Endothelial cell (in vitro differentiated cells): ENCODE measurements at regions not wholly inside any gene's neighbourhood (a gene's known extent, or its start where the extent isn't known, plus 50 kb on each side); places are given as distances from the start of the nearest gene placed in this dataset.

ENCODE experiments used
- DNase-seq: peaks from one replicate; pipeline ENCODE4 v3.0.0; 2021; ENCODE audit warnings: low spot score
- H3K27ac Mint-ChIP-seq: one replicate; pipeline ENCODE4 v1.8.0; 2021; ENCODE audit warnings: mixed read lengths, inconsistent platforms; ENCODE audit not compliant: unreplicated experiment
- H3K27me3 Mint-ChIP-seq: one replicate; pipeline ENCODE4 v1.8.0; 2021; ENCODE audit warnings: mild to moderate bottlenecking, moderate library complexity, mixed read lengths, inconsistent platforms; ENCODE audit not compliant: unreplicated experiment
- H3K36me3 Mint-ChIP-seq: one replicate; pipeline ENCODE4 v1.8.0; 2021; ENCODE audit warnings: mild to moderate bottlenecking, low read depth, mixed read lengths, inconsistent platforms; ENCODE audit not compliant: unreplicated experiment
- H3K4me1 Mint-ChIP-seq: one replicate; pipeline ENCODE4 v1.8.0; 2021; ENCODE audit warnings: mild to moderate bottlenecking, mixed read lengths, inconsistent platforms; ENCODE audit not compliant: unreplicated experiment
- H3K4me3 Mint-ChIP-seq: one replicate; pipeline ENCODE4 v1.8.0; 2021; ENCODE audit warnings: mild to moderate bottlenecking, mixed read lengths, inconsistent platforms; ENCODE audit not compliant: unreplicated experiment
- H3K9me3 Mint-ChIP-seq: one replicate; pipeline ENCODE4 v1.8.0; 2021; ENCODE audit warnings: mixed read lengths, inconsistent platforms; ENCODE audit not compliant: unreplicated experiment
- TF ChIP-seq, protein P1 (sequence below): fragments of 200-600 bp; sonication (generic); IDR thresholded peaks from one replicate; pipeline ENCODE4 v1.5.0; 2021; ENCODE audit warnings: antibody characterized with exemption; ENCODE audit not compliant: unreplicated experiment

DNA sequence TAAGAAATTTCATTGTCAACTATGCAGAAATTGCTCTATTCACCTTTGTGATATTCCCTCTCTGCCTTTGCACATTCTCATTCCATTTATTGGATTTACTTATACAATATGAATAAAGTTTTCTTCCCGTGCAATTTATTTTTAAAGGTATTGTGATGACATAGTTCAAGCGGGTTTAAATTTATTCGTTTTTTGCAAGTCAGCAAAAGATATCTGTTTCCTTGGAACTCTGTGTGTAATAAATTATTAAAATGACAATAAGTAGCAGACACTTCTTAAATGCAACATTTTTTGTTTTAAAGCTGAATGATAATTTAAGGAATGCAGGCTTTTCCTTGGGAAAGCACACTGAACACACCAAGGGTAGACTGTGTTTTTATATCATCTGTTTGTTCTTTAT, 143.1 kb downstream of the SLC41A2 start:
- H3K27me3 Mint-ChIP-seq, result peaks cover under 1% of the 10 kb centered on the region
- H3K4me1 Mint-ChIP-seq, result no peaks in the 10 kb centered on the region
- no peaks in the 10 kb centered on the region for H3K36me3 Mint-ChIP-seq
- no peak overlapping the region for H3K27ac Mint-ChIP-seq
- TF ChIP-seq, protein P1, sequence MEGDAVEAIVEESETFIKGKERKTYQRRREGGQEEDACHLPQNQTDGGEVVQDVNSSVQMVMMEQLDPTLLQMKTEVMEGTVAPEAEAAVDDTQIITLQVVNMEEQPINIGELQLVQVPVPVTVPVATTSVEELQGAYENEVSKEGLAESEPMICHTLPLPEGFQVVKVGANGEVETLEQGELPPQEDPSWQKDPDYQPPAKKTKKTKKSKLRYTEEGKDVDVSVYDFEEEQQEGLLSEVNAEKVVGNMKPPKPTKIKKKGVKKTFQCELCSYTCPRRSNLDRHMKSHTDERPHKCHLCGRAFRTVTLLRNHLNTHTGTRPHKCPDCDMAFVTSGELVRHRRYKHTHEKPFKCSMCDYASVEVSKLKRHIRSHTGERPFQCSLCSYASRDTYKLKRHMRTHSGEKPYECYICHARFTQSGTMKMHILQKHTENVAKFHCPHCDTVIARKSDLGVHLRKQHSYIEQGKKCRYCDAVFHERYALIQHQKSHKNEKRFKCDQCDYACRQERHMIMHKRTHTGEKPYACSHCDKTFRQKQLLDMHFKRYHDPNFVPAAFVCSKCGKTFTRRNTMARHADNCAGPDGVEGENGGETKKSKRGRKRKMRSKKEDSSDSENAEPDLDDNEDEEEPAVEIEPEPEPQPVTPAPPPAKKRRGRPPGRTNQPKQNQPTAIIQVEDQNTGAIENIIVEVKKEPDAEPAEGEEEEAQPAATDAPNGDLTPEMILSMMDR, result no peak
- H3K9me3 Mint-ChIP-seq, result no peaks in the 10 kb centered on the region
- DNase-seq, result no peak
- H3K4me3 Mint-ChIP-seq, result no peak overlapping the region
